NCI-H2171 treated with DMSO at 0.1 percent for 48 hours (cell line): ENCODE measurements at regions not wholly inside any gene's neighbourhood (a gene's known extent, or its start where the extent isn't known, plus 50 kb on each side); places are given as distances from the start of the nearest gene placed in this dataset.

ENCODE experiments used
- DNase-seq: peaks from one replicate; lab custom pipeline; 2025; lab: John Stamatoyannopoulos, UW

- DNase-seq: no peak
Observed at GRCh38 chr1:219773110-219773509, 155.2 kb downstream of the SLC30A10 start.

GRCh38 chr1:219772265-219773036 is 155.9 kb downstream of the SLC30A10 start:
- DNase-seq: no peak

GRCh38 chr1:219771080-219771479 is 157.3 kb downstream of the SLC30A10 start:
- DNase-seq: no peak

- no peak for DNase-seq
Observed at GRCh38 chr1:219763321-219763720, 150.4 kb upstream of the ZC3H11B start.

GRCh38 chr1:219761208-219761860 is 148.4 kb upstream of the ZC3H11B start:
- DNase-seq: no peak

GRCh38 chr1:219759095-219759494 is 146.2 kb upstream of the ZC3H11B start:
- no peak for DNase-seq

GRCh38 chr1:219757890-219758289 is 145.0 kb upstream of the ZC3H11B start:
- DNase-seq: peak; percentile 39

GRCh38 chr1:219755234-219755633 is 142.3 kb upstream of the ZC3H11B start:
- DNase-seq: no peak

GRCh38 chr1:219754767-219755166 is 141.9 kb upstream of the ZC3H11B start:
- DNase-seq: no peak

GRCh38 chr1:219753914-219754313 is 141.0 kb upstream of the ZC3H11B start:
- DNase-seq: no peak

GRCh38 chr1:219752645-219753044 is 139.7 kb upstream of the ZC3H11B start:
- no peak for DNase-seq

GRCh38 chr1:219751870-219752507 is 139.1 kb upstream of the ZC3H11B start:
- peak; percentile 31 for DNase-seq

GRCh38 chr1:219749370-219749769 is 136.5 kb upstream of the ZC3H11B start:
- DNase-seq: no peak

GRCh38 chr1:219746141-219746540 is 133.2 kb upstream of the ZC3H11B start:
- no peak for DNase-seq

- DNase-seq: no peak
Observed at GRCh38 chr1:219744652-219745469, 132.0 kb upstream of the ZC3H11B start.

GRCh38 chr1:219741011-219741970 is 128.4 kb upstream of the ZC3H11B start:
- DNase-seq: no peak

- no peak for DNase-seq
Observed at GRCh38 chr1:219733511-219734174, 120.7 kb upstream of the ZC3H11B start.

- DNase-seq: no peak
Observed at GRCh38 chr1:219732814-219733491, 120.0 kb upstream of the ZC3H11B start.

GRCh38 chr1:219731771-219732170 is 118.9 kb upstream of the ZC3H11B start:
- DNase-seq: no peak
